ENCODE measurements at regions not wholly inside any gene's neighbourhood (a gene's known extent, or its start where the extent isn't known, plus 50 kb on each side); places are given as distances from the start of the nearest gene placed in this dataset.

- no peaks in the 10 kb centered on the region for H3K36me3 ChIP-seq (ENCODE audit: control insufficient read depth, insufficient read depth, low read length)
- no peak overlapping the region for H3K4me3 ChIP-seq (ENCODE audit: low read depth, low read length)
- FAIRE-seq (no peak), DNase-seq (ENCODE audit: low read depth) (no peak)
- H3K27me3 ChIP-seq (ENCODE audit: control insufficient read depth, insufficient read depth, low read length): no peaks in the 10 kb centered on the region
- no peak for TF ChIP-seq CTCF (IDR thresholded peaks at IDR 0.05; ENCODE audit: insufficient read depth, low read length, severe bottlenecking)
Measured at GRCh38 chr3:35336601-35337000, 302.7 kb upstream of the ARPP21 start.

- FAIRE-seq (no peak), DNase-seq (ENCODE audit: low read depth) (no peak)
- TF ChIP-seq CTCF (IDR thresholded peaks at IDR 0.05; ENCODE audit: insufficient read depth, low read length, severe bottlenecking): no peak
- Histone ChIP-seq H3K27me3 (ENCODE audit: control insufficient read depth, insufficient read depth, low read length) (no peaks in the 10 kb centered on the region), H3K36me3 (ENCODE audit: control insufficient read depth, insufficient read depth, low read length) (no peaks in the 10 kb centered on the region), H3K4me3 (ENCODE audit: low read depth, low read length) (no peak overlapping the region)
Measured at GRCh38 chr3:35338186-35338585, 301.1 kb upstream of the ARPP21 start.

- DNase-seq (ENCODE audit: low read depth): no peak
- FAIRE-seq: no peak
- H3K27me3 ChIP-seq (ENCODE audit: control insufficient read depth, insufficient read depth, low read length): no peaks in the 10 kb centered on the region
- H3K4me3 ChIP-seq (ENCODE audit: low read depth, low read length): no peak overlapping the region
- no peak for TF ChIP-seq CTCF (IDR thresholded peaks at IDR 0.05; ENCODE audit: insufficient read depth, low read length, severe bottlenecking)
- no peaks in the 10 kb centered on the region for H3K36me3 ChIP-seq (ENCODE audit: control insufficient read depth, insufficient read depth, low read length)
Measured at GRCh38 chr3:35380196-35380595, 259.1 kb upstream of the ARPP21 start.

- no peak for DNase-seq (ENCODE audit: low read depth)
- FAIRE-seq: no peak
- TF ChIP-seq CTCF (IDR thresholded peaks at IDR 0.05; ENCODE audit: insufficient read depth, low read length, severe bottlenecking): no peak
- Histone ChIP-seq H3K36me3 (ENCODE audit: control insufficient read depth, insufficient read depth, low read length) (no peaks in the 10 kb centered on the region), H3K4me3 (ENCODE audit: low read depth, low read length) (no peak overlapping the region), H3K27me3 (ENCODE audit: control insufficient read depth, insufficient read depth, low read length) (no peaks in the 10 kb centered on the region)
Measured at GRCh38 chr3:35383216-35383615, 256.1 kb upstream of the ARPP21 start.

- DNase-seq (ENCODE audit: low read depth) (peak; percentile 46), FAIRE-seq (no peak)
- H3K4me3 ChIP-seq (ENCODE audit: low read depth, low read length): no peak overlapping the region
- H3K36me3 ChIP-seq (ENCODE audit: control insufficient read depth, insufficient read depth, low read length): no peaks in the 10 kb centered on the region
- H3K27me3 ChIP-seq (ENCODE audit: control insufficient read depth, insufficient read depth, low read length): no peaks in the 10 kb centered on the region
- TF ChIP-seq CTCF (IDR thresholded peaks at IDR 0.05; ENCODE audit: insufficient read depth, low read length, severe bottlenecking): no peak
Measured at GRCh38 chr3:35383719-35384555, 255.4 kb upstream of the ARPP21 start.

GRCh38 chr3:35385271-35385670 lies 254.1 kb upstream of the ARPP21 start:
- Histone ChIP-seq H3K4me3 (ENCODE audit: low read depth, low read length) (no peak overlapping the region), H3K36me3 (ENCODE audit: control insufficient read depth, insufficient read depth, low read length) (no peaks in the 10 kb centered on the region), H3K27me3 (ENCODE audit: control insufficient read depth, insufficient read depth, low read length) (no peaks in the 10 kb centered on the region)
- TF ChIP-seq CTCF (IDR thresholded peaks at IDR 0.05; ENCODE audit: insufficient read depth, low read length, severe bottlenecking): no peak
- no peak for FAIRE-seq
- DNase-seq (ENCODE audit: low read depth): no peak
